SJCRH30 (cell line): ENCODE measurements at regions not wholly inside any gene's neighbourhood (a gene's known extent, or its start where the extent isn't known, plus 50 kb on each side); places are given as distances from the start of the nearest gene placed in this dataset.
"Not testable (repeated sequence)": the region's sequence is repeated elsewhere in the genome, so short reads cannot be mapped to it uniquely, and the experiment has no call there.

ENCODE experiments used
- DNase-seq, 2 experiments: peaks; one replicate each; pipeline ENCODE4 v3.0.0-alpha.2; 2015 to 2020
- H3K27ac ChIP-seq: fragments of 250-450 bp; sonication (Bioruptor Pico); 2 replicates; pipeline ENCODE4 v1.5.1; 2020; ENCODE audit warnings: mild to moderate bottlenecking, moderate library complexity
- H3K27me3 ChIP-seq: fragments of 250-450 bp; sonication (Bioruptor Pico); 2 replicates; pipeline ENCODE4 v1.5.1; 2020; ENCODE audit warnings: mild to moderate bottlenecking, moderate library complexity
- H3K36me3 ChIP-seq: fragments of 250-450 bp; sonication (Bioruptor Pico); 2 replicates; pipeline ENCODE4 v1.5.1; 2020; ENCODE audit warnings: mild to moderate bottlenecking, moderate library complexity
- H3K4me1 ChIP-seq: fragments of 250-450 bp; sonication (Bioruptor Pico); 2 replicates; pipeline ENCODE4 v1.5.1; 2020; ENCODE audit warnings: mild to moderate bottlenecking, moderate library complexity
- H3K4me3 ChIP-seq: fragments of 250-450 bp; sonication (Bioruptor Pico); 2 replicates; pipeline ENCODE4 v1.5.1; 2020; ENCODE audit warnings: mild to moderate bottlenecking, moderate library complexity
- H3K9me3 ChIP-seq: fragments of 250-450 bp; sonication (Bioruptor Pico); replicated peaks from 2 replicates; pipeline ENCODE4 v1.5.1; 2020; ENCODE audit warnings: mild to moderate bottlenecking, moderate library complexity

GRCh38 chr12:4154672-4155225 lies 118.8 kb upstream of the CCND2 start:
- H3K9me3 ChIP-seq: 0 out of 2 replicates have a peak, but pooled peaks cover 3% of the 10 kb centered on the region
- DNase-seq: no peak
- no peak overlapping the region for H3K27ac ChIP-seq
- no peaks in the 10 kb centered on the region for H3K27me3 ChIP-seq
- H3K4me1 ChIP-seq: peaks cover 14% of the 10 kb centered on the region
- no peak overlapping the region for H3K4me3 ChIP-seq
- H3K36me3 ChIP-seq: no peaks in the 10 kb centered on the region

- peak; percentile 27 to 53 for DNase-seq
- Histone ChIP-seq H3K4me1 (peaks cover 7% of the 10 kb centered on the region), H3K4me3 (no peak overlapping the region), H3K36me3 (no peaks in the 10 kb centered on the region), H3K27ac (no peak overlapping the region), H3K27me3 (no peaks in the 10 kb centered on the region), H3K9me3 (0 out of 2 replicates have a peak, but pooled peaks cover 4% of the 10 kb centered on the region)
Measured at GRCh38 chr12:4153343-4153892, 120.1 kb upstream of the CCND2 start.

GRCh38 chr12:4152145-4152795 lies 121.3 kb upstream of the CCND2 start:
- H3K9me3 ChIP-seq: 0 out of 2 replicates have a peak, but pooled peaks cover 4% of the 10 kb centered on the region
- H3K36me3 ChIP-seq: no peaks in the 10 kb centered on the region
- H3K27ac ChIP-seq: no peak overlapping the region
- H3K4me3 ChIP-seq: no peak overlapping the region
- H3K27me3 ChIP-seq: no peaks in the 10 kb centered on the region
- H3K4me1 ChIP-seq: peaks cover 7% of the 10 kb centered on the region
- no peak for DNase-seq

- 0 out of 2 replicates have a peak, but pooled peaks cover 4% of the 10 kb centered on the region for H3K9me3 ChIP-seq
- peaks cover 7% of the 10 kb centered on the region for H3K4me1 ChIP-seq
- no peak for DNase-seq
- H3K4me3 ChIP-seq: no peak overlapping the region
- no peaks in the 10 kb centered on the region for H3K27me3 ChIP-seq
- H3K27ac ChIP-seq: no peak overlapping the region
- no peaks in the 10 kb centered on the region for H3K36me3 ChIP-seq
Measured at GRCh38 chr12:4151362-4152121, 122.0 kb upstream of the CCND2 start.

GRCh38 chr12:4150355-4150754 lies 123.2 kb upstream of the CCND2 start:
- H3K9me3 ChIP-seq, H3K4me1 ChIP-seq, H3K36me3 ChIP-seq, H3K27me3 ChIP-seq, H3K27ac ChIP-seq, DNase-seq, H3K4me3 ChIP-seq: not testable (repeated sequence)

GRCh38 chr12:4148418-4149056 lies 125.0 kb upstream of the CCND2 start:
- DNase-seq: peak in 1 of 2 experiments; percentile 18
- no peaks in the 10 kb centered on the region for H3K36me3 ChIP-seq
- H3K27me3 ChIP-seq: no peaks in the 10 kb centered on the region
- H3K9me3 ChIP-seq: 0 out of 2 replicates have a peak, but pooled peaks cover 4% of the 10 kb centered on the region
- no peak overlapping the region for H3K27ac ChIP-seq
- H3K4me1 ChIP-seq: peaks cover 4% of the 10 kb centered on the region
- H3K4me3 ChIP-seq: no peak overlapping the region

GRCh38 chr12:4147031-4147481 lies 126.5 kb upstream of the CCND2 start:
- Histone ChIP-seq H3K4me1 (no peaks in the 10 kb centered on the region), H3K4me3 (no peak overlapping the region), H3K27ac (no peak overlapping the region), H3K27me3 (no peaks in the 10 kb centered on the region), H3K9me3 (0 out of 2 replicates have a peak, but pooled peaks cover 4% of the 10 kb centered on the region), H3K36me3 (no peaks in the 10 kb centered on the region)
- DNase-seq: no peak

- no peak overlapping the region for H3K4me3 ChIP-seq
- no peaks in the 10 kb centered on the region for H3K4me1 ChIP-seq
- H3K9me3 ChIP-seq: 0 out of 2 replicates have a peak, but pooled peaks cover 4% of the 10 kb centered on the region
- no peaks in the 10 kb centered on the region for H3K27me3 ChIP-seq
- H3K27ac ChIP-seq: no peak overlapping the region
- H3K36me3 ChIP-seq: no peaks in the 10 kb centered on the region
- DNase-seq: no peak
Measured at GRCh38 chr12:4145990-4146859, 127.3 kb upstream of the CCND2 start.

- no peak overlapping the region for H3K4me3 ChIP-seq
- DNase-seq: no peak
- H3K4me1 ChIP-seq: no peaks in the 10 kb centered on the region; the same call in 1 of the 2 replicates
- no peaks in the 10 kb centered on the region for H3K9me3 ChIP-seq
- H3K27me3 ChIP-seq: no peaks in the 10 kb centered on the region
- H3K27ac ChIP-seq: no peak overlapping the region
- no peaks in the 10 kb centered on the region for H3K36me3 ChIP-seq
Measured at GRCh38 chr12:4144676-4145075, 128.9 kb upstream of the CCND2 start.

GRCh38 chr12:4143896-4144295 lies 129.7 kb upstream of the CCND2 start:
- Histone ChIP-seq H3K27ac (no peak overlapping the region), H3K27me3 (no peaks in the 10 kb centered on the region), H3K4me1 (peaks cover 7% of the 10 kb centered on the region), H3K36me3 (no peaks in the 10 kb centered on the region), H3K9me3 (no peaks in the 10 kb centered on the region), H3K4me3 (no peak overlapping the region)
- peak in 1 of 2 experiments; percentile 17 for DNase-seq

GRCh38 chr12:4141348-4142270 lies 132.0 kb upstream of the CCND2 start:
- DNase-seq: no peak
- H3K4me1 ChIP-seq: peaks cover 19% of the 10 kb centered on the region
- no peaks in the 10 kb centered on the region for H3K36me3 ChIP-seq
- H3K27me3 ChIP-seq: no peaks in the 10 kb centered on the region
- H3K9me3 ChIP-seq: peaks cover 2% of the 10 kb centered on the region; the same call in 1 of the 2 replicates
- H3K27ac ChIP-seq: no peak overlapping the region
- H3K4me3 ChIP-seq: no peak overlapping the region

GRCh38 chr12:4140581-4141301 lies 132.8 kb upstream of the CCND2 start:
- Histone ChIP-seq H3K36me3 (no peaks in the 10 kb centered on the region), H3K4me3 (no peak overlapping the region), H3K27me3 (no peaks in the 10 kb centered on the region), H3K27ac (no peak overlapping the region), H3K9me3 (peaks cover 2% of the 10 kb centered on the region; the same call in 1 of the 2 replicates), H3K4me1 (peaks cover 27% of the 10 kb centered on the region)
- no peak for DNase-seq
